Right forelimb (tissue), 1 donor: ENCODE measurements at regions not wholly inside any gene's neighbourhood (a gene's known extent, or its start where the extent isn't known, plus 50 kb on each side); places are given as distances from the start of the nearest gene placed in this dataset.
"Not testable (repeated sequence)": the region's sequence is repeated elsewhere in the genome, so short reads cannot be mapped to it uniquely, and the experiment has no call there.

ENCODE experiments used
- DNase-seq: peaks from one replicate; pipeline ENCODE4 v3.0.0-alpha.2; 2018

DNA sequence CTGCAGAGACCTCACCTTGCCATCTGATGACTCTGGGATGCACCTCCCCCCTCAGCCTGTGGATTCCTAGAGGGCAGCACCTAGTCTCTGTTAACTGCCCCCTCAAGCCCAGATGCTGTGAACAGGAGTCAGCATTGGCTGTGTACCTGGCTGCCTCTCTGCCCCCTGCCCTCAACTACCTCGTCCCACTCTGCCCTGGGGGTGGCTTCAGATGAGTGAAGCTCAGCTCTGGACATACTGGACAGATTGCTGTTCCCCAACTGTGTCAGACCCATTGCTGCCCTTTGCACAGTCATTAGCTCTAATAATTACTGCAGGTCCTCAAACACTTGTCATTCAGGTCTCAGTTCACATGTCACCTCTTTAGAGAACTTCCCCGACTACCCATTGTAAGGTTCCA, 182.1 kb upstream of the TSHZ3 start:
- DNase-seq: no peak

DNA sequence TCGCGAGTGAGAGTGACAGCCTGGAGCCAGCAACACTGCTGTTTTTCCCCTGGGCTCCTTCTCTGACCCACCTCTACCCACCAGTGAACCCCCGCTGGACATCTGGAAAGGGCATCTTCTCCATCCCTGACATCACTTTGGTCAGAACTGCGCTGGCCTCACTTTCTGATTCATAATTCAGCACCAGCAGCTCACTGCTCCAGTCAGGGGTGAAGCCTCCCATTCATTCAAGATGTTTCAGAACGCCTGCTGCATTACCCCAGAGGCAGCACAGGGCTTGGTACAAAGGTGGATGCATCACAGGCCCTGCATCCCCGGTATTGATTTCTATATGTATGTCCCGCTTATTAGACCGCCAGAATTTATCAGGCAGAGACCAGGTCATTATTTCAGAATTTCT, 182.8 kb upstream of the TSHZ3 start:
- no peak for DNase-seq

DNA sequence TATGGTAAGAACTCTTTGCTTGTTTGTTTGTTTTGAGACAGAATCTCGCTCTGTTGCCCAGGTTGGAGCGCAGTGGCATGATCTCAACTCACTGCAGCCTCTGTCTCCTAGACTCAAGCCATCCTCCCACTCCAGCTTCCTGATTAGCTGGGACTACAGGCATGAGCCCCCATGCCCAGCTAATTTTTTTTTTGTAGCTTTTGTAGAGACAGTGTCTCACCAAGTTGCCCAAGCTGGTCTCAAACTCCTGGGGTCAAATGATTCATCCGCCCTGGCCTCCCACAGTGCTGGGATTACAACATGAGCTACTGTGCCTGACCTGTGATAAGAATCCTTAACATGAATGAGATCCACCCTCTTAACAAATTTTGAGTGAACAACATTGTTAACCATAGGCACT, 183.9 kb upstream of the TSHZ3 start:
- DNase-seq: no peak

DNA sequence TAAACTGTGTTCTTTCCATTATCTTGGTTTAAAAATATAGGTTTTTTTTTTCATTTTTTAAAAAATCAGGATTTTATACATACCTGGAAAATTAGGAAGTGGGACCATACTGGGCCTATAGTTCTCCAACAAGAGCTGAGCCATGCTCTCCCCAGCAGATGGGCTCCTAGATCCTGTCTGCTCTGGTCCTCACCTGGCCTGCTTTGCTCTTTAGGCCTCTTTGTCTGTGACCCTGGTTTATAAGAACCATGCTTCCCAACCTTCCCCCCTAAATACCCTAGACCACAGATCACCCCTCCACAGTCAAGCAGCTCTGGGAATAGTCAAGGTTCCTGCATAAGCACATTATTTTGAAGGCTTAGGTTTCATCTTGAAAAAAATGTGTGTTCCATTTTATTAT, 185.0 kb upstream of the TSHZ3 start:
- DNase-seq: no peak

DNA sequence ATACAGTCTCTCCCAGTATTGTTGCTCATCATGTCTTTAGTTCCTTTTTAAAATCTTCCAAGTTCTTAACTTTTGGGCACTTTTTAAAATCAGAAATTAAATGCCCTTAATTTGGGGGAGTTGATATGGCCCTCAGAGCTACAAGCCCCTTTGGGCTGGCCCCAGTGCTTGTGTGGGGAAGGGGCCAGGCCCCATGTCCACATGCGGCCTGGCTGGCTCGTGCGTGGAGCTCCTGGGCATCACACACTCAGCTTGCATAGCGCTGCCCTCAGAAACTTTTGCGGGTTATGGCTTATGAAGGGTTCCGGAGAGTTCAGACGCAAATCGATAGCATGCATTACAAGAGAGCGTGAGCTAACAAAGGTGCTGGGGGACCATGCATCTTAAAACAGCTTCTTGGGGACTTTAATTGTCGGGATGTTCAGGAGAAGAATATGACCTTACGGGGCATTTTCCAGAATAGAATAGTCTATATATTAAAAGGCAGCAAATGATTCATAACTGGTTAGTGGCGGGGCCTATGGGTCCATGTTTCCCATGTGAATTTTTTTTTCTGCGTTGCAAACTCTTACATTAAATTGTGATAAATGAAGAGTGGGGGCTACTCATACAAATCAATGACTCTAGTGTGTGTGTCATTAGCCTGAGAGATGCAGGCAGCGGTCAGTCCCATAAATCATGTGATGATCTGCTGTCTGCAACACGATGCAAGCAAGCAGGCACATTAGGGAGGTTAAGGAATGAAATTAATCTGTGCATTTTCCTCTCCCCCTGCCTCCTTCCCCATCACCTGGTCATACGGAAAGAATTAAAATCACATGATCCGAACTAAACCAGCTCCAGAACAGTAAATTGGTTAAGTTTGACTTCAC, 185.8 kb upstream of the TSHZ3 start:
- no peak for DNase-seq

DNA sequence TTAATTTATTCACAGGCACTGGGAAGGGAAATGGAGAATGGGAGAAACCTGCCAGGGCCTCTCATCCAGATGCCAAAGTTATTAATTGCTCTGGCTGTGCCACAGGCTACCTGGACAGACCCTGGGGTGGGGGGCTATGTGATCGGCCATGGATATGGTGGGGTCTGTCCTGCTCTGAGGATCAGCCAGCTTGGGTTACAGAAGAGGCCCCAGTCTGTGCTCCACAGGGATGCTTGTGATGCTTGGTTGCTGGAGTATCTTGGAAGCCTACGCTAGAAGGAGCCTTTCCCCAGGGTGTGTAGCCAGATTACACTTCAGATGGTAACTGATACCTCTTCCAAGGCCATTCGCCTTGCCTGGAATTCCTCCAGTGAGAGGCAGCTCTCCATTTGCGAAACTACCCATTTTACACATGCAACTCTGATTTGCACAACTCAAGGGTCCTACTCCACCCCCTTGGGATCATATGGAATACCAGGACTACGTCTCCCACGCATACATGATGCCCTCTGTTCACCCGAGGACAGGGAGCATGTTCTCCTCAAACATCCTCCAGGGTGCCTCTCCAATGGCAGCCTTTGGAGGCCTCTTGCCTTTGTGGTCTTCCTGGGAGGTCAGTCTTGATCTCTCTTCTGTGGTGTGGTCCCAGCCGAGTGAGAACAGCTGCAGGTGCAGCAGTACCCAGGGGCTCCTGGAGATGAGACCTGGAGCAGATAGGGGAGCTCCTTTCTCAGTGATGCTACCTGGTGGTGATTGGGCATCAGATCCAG, 186.6 kb upstream of the TSHZ3 start:
- DNase-seq: no peak

DNA sequence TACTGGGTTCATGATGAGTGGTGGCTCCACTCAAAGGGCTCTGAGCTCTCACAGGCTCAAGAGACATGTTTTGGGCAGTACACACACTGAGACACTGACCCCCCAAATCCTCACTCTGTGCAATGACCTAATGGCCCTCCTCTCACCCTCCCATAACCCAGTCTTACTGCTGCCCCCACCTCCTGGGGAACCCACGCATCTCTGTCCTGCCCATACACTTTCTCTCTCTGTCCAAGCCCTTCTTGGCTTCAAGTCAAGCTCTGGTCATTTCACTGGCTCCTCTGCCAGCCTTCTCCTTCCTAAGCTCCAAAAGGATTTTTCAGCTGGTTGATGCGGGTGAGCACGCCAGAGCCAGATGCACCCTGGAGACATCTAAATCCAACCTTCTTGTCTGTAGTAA, 187.9 kb upstream of the TSHZ3 start:
- DNase-seq: no peak

DNA sequence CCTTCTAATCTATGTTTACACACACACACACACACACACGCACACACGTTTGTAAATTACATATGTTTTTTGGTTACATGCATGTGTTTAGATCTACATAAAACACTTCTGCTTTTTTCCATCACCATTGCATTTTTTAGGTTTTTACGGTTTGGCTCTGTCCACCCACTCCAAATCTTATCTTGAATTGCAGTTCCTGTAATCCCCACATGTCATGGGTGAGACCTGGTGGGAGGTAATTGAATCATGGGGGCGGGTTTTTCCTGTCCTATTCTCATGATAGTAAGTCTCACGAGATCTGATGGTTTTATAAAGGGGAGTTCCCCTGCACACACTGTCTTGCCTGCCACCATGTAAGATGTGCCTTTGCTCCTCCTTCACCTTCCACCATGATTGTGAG, 188.7 kb upstream of the TSHZ3 start:
- DNase-seq: not testable (repeated sequence)

DNA sequence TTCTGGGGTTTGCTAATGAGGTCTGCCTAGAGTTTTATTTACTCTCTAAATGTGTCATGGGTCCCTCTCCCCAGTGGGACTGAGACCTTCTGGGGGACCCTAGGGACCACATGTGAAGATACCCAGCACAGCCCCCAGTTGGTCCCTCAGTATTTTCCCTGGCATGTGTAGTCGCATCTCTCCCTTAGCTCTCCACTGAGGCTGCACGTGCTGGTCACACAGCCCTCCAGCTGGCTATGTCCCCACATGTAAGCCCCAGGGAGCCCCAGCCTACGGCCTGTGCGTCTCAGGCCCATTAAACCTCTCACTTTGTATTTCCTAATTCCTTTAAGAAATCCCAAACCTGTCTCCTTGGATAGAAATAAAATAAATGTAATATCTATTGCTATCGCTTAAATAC, 189.6 kb upstream of the TSHZ3 start:
- DNase-seq: no peak

DNA sequence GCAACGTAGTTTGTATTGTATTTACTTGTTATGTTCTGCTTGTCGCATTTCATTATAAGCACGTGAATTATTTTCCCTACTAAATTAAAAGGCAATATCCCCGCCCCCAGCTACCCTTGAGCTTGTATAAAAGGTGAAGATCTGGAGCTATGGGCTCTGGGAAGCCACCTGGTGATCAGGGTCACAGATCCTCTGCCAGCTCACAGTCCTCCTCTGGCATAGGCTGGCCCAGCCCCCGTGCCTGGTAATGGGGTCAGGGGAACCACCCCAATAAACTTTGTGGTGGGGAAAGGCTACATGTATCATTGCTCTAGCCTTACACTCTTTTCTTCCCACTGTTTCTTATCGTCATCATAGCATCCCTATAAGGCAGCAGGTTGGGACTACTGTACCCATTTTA, 190.2 kb upstream of the TSHZ3 start:
- DNase-seq: no peak

DNA sequence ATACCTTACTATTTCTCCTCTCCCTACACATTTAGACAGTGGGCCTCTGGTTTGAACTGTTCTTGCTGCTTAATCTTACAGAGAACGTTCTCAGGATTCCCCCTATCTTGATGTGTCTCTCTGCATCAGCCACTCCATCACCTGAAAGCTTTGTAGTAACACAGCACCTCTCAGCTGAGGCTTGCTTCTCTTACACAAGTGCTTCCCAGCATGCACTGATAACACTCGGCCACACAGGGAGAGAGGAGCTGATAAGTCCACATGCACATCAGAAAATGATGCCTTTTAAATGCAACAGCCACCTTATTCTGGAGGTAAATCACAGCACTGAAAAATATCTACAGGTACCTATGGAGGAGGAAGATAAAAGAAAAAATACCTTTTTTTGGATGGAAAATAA, 192.2 kb upstream of the TSHZ3 start:
- DNase-seq: no peak

DNA sequence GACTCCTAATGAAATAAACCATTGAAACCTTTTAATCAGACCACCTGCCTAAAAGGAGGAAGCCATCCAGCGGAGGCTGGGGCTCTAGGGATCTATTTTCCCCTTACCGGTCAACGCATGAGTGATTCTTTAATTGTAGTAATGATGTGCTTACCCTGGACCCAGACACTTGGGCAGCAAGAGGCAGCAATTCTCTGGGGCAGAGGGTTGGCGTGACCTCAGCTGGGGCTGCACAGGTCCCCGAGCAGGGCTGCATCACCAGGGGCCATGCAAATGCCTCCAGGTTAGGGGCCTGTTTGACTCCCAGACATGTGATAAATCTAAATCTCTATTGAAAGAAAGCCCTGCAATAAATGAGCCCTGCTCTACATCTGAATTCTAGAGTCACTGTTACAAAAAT, 194.2 kb upstream of the TSHZ3 start:
- no peak for DNase-seq

DNA sequence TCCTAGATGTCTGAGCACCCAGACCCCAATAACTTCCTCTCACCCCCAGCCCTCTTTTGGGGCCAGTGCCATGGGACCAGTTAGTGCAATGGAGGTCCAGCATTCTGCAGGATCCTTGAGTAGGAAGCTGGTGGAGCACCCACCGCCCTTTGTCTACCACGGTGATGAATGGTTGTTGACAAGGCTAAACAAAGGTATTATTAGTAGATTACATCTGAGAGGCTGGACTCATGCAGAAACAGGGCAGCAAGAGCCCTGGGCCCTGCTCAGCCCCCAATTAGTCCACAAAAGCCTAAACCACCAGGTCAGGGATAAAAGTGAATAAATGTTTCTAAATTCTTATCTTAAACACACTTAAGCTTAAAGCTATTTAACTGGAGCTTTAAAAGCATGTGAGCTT, 196.5 kb upstream of the TSHZ3 start:
- DNase-seq: no peak

DNA sequence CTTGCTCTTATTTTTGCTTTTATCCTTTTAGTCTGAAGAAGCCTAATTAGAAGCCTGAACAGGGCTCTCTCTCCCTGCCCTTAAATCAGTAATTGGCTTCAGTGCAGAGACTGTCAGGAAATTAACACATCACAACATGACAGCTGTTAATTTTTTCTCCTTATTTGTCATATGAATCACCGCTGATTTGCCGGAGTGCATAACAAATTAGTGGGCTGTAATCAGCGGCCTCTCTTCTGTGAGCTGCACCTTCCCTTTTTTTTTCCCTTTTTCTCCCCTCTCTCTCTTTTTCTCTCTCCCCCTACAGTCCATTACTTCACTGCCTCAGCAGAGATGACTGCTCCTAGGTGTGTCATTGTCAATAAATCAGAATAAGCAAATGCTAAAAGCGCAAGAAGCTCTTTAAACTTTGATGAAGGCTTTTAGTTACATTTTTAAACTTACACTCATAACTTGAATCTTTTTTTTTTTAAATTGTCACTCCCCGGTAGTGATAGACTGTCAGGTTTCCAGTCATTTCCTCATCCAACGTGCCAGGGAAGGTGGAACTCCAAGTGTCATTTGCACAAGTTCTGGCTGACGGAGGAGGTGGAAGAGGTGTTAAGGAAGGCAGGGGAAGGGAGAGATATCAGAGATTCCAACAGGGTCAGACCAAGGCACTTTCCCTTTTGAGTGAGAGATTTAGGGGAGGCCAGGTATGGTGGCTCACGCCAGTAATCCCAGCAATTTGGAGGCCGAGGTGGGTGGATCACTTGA, 197.1 kb upstream of the TSHZ3 start:
- DNase-seq: no peak

DNA sequence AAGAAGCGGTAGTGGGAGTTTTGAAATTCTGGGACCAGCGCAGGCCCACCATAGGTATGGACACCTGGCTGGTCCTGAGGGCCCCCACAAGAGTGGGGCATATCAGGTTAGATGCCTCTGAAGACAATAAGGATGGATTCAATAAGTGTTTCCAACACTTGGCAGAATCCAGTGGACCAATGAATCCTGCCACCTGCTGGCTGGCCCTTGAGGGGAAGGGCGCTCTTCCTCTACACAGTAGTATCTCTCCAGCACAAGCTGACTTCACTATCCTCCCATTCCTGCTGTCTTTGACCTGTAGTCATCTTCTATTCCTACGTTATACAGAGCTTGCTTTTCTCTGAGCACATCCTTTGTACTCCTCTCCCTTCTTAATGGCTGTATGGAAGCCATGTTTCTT, 199.7 kb upstream of the TSHZ3 start:
- DNase-seq: no peak

DNA sequence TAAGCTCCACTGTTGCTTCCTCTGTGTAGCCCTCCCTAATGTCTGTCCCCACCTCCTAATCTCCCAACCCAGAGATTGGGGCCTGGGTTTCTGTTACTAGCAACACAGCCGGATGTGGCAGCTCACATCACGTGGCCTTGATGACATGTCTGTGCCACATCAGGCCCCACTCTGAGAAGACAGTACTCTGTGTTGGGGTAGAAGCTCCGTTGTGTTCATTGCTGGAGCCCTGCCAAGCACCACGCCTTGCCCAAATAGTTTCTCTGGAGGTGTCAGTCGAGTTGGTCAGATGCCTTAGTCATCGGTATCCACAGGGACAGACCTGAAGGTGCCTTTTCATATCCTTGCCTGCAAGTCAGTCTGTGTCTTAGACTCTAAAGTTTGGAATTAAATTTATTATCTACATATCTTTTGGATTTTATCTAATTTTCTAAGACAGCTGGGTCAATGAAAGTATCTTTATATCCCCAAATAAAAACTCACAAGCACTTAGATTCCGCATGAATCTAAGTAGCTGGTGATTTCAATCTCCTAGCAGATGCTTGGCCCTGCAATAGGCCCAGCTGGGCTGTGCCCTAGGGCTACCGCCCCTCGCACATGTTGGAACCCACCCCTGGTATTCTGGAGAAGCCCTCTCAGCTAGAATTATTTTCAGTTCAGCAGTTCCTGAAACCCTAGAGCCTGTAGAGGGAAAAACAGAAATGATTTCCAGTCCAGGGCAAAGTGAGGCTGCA, 204.0 kb upstream of the TSHZ3 start:
- no peak for DNase-seq

DNA sequence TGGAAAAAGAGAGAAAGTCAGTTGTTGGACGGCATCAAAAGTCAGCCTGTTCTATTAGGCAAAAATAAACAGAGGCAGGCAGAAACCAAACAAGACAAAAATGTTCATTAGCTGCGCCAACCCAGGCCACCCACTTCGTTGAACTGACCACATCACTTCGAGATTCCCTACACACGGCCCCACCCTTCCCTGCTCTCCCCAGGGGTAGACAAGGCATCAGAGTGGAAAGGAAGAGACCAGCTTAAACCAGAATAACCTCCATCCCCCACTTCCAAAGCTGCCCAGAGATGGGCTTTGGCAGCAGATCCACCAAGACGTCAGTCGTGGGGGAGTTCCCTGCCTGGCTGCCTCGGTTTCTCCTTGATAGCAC, 204.6 kb upstream of the TSHZ3 start:
- DNase-seq: no peak

DNA sequence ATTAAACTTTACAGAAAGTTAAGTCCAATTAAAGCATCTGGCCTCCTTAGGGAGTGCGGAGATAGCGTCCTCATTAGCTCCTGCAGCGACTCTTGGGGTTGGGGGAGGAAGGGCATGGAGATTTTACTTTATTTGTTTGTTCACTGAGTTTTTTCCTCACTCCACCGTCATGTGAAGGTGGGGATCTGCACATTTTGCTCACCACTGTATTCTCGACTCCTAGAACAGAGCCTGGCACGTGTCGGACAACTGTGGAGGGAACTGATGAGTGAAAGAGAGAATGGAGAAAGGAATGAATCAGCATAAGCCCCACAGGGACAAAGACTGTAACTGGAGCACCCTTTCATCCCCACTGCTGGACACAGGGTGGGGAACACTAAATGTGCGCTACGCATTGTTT, 205.1 kb upstream of the TSHZ3 start:
- no peak for DNase-seq

DNA sequence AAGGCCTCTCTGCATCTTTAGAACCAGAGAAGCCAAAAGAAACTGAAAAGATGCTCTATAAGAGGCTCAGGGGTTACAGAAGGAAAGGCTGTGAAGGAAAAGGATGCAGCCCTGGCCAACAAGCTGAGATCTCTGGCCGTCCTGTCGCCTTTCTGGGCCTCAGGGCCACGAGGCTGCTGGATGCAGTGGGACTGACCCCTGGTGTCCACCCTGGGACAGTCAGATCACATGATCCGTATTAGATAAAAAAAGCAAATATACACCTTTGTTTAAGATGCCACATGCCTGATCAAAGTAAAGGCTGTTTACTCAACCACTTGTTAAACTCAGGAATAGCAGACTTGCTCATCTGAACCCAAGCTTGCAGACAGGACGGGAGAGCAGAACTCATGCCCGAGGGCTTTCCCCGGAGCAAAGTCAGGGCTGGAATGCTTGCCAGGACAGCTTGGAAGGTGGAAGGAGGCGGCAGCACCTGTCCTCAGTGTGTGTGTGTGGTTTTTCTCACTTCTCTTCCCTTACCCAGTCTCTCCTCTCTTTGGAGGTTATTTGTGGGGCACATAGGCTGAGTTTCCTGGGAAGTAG, 206.5 kb upstream of the TSHZ3 start:
- DNase-seq: no peak

DNA sequence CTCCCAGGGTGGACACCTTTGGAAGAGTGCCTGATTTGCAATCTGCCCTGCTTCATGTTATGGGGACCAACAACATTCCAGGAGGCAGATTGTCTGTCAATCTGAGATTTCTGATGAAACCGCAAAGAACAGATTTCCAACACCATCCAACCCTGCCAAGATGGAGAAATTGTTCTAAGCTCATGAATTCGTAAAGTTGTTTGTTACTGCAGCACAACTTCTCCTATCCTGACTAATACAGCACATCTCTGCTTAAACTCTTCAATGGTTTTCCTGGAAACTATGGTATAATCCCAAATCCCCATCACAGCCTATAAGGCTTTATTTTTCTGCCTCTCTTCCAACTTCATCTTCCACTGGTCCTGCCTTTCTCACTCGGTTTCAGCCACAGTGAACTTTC, 210.3 kb upstream of the TSHZ3 start:
- no peak for DNase-seq

DNA sequence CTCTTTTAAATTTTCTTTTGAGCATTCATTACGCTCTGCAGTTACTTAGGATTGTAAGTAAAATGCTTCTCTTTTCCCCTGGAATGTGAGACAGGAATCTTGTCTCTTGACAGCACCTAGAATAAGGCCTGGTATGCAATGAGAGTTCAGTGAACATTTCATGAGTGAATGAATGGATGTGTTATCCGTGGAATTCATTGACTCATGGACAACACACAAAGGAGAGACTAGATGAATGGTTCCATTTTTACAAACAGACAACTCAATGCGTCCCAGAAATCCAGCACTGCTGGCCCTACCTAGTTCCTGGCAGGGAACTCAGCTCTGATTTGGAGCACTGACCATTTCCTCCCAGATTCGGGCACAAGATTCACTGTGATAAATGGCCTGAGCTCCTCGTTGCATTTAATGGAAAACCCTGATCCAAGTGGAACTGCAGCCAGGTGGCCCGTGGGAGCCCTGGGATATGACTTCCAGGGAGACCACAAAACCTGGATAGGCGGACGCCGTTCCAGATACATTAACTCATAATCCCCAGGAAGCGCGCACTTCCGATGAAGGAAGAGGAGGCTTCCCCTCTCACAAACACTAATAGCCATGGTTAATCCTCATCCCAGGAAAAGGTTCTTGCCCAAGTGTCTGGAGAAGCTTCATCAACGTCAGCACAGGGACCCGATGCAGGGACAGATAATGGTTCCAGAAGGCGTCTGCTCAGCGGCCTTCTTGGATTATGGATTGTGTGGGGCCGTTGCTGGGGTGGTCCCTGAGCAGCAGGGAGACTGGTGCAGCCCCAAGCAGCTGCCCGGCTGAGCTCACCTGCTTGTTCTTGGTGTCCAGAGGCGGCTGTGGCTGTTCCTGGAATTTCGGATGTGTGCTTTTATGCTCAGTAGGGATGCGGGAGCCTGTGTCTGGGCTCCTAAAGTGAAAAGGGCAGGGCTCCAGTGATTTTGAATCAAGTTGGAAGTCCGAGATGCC, 211.1 kb upstream of the TSHZ3 start:
- DNase-seq: no peak
